Activated CD4-positive, alpha-beta T cell treated with anti-CD3 and anti-CD28 coated beads for 36 hours (primary cell): ENCODE measurements at regions not wholly inside any gene's neighbourhood (a gene's known extent, or its start where the extent isn't known, plus 50 kb on each side); places are given as distances from the start of the nearest gene placed in this dataset.
A peak's percentile ranks its signal among the peaks of the same experiment; 100 is the strongest.

Experiments
- ATAC-seq: fragments of 200-7000 bp; cut with Tn5 transposase; one replicate; pipeline ENCODE4 v1.10.0; 2021; ENCODE audit warnings: mild to moderate bottlenecking, moderate library complexity
- CTCF ChIA-PET: fragments of 350-600 bp; sonication (Branson Sonifier 250); formaldehyde crosslinking; loops from one replicate; lab custom pipeline; 2021; ENCODE audit warnings: antibody characterized with exemption; lab: Charles Lee
- POLR2A ChIA-PET: fragments of 350-600 bp; sonication (Branson Sonifier 250); formaldehyde crosslinking; loops from one replicate; lab custom pipeline; 2021; ENCODE audit warnings: antibody characterized with exemption, inconsistent platforms; lab: Charles Lee
- DNase-seq: peaks from one replicate; pipeline ENCODE4 v3.0.0-alpha.2; 2020
- H3K27ac Mint-ChIP-seq: one replicate; pipeline ENCODE4 v1.8.0; 2021; ENCODE audit warnings: mixed read lengths
- H3K27me3 Mint-ChIP-seq: one replicate; pipeline ENCODE4 v1.8.0; 2021; ENCODE audit warnings: mixed read lengths
- H3K36me3 Mint-ChIP-seq: one replicate; pipeline ENCODE4 v1.8.0; 2021; ENCODE audit warnings: low read depth, mixed read lengths
- H3K4me1 Mint-ChIP-seq: one replicate; pipeline ENCODE4 v1.8.0; 2021; ENCODE audit warnings: mixed read lengths
- H3K4me3 Mint-ChIP-seq: one replicate; pipeline ENCODE4 v1.8.0; 2021; ENCODE audit warnings: mild to moderate bottlenecking, moderate library complexity, mixed read lengths
- H3K9me3 Mint-ChIP-seq: one replicate; pipeline ENCODE4 v1.8.0; 2021; ENCODE audit warnings: low read depth, mixed read lengths
- intact Hi-C, 2 experiments: fragments of 100-400 bp; cut with DNase I in 1 of 2; cut with micrococcal nuclease in 1 of 2; formaldehyde crosslinking; loops; one replicate each; pipeline versions ENCODE4 v1.14.2 to v1.15.1; 2022 to 2024; cut with DNase I, micrococcal nuclease

DNA sequence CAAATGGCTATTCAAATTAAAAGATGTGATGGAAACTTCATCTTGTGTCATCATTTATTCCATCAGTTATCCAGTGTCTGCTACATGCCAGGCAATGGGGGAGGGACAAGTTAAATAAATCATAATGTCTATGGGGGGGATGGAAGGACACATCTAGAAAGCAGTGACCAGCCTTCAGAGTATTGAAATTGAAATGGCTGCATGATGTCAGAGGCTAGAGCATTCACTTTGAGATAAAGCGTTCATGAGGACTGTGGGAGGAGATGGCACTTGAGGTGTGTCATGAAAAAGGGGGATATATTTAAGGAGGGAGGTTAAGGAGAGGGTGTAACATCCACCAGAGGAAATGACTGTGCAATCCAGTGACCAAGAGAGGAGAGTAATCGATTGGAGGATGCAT is 50.6 kb downstream of the SLIT2 start:
- Mint-ChIP-seq H3K27ac (no peak overlapping the region), H3K36me3 (no peaks in the 10 kb centered on the region), H3K27me3 (peaks cover 2% of the 10 kb centered on the region), H3K4me3 (no peak overlapping the region), H3K4me1 (no peaks in the 10 kb centered on the region), H3K9me3 (peaks cover 2% of the 10 kb centered on the region)
- no peak for DNase-seq
- ATAC-seq, result no peak
- intact Hi-C loops, result no loop called here
- POLR2A ChIA-PET, result no interaction called here
- CTCF ChIA-PET, result no interaction called here

DNA sequence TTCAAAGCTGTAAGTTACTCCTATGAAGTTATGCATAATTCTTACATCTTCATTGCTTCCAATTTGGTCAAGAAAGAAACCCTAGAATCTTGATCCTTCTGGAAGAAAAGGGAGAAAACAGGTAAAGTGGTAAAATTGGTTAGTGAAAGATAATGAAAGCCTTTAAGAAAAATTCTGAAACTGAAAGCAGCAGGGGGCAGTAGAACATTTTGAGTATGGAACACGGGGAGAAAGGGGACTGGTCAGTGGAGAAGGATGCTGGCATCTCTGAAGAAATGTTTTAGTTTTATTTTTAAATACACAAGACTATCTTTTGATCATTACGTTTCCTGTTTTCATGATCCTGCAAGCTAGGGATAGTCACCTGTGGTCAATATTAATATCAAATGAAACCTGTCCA is 54.3 kb downstream of the SLIT2 start:
- CTCF ChIA-PET, result no interaction called here
- POLR2A ChIA-PET, result no interaction called here
- H3K27me3 Mint-ChIP-seq, result peaks cover 2% of the 10 kb centered on the region
- ATAC-seq, result no peak
- H3K36me3 Mint-ChIP-seq, result no peaks in the 10 kb centered on the region
- H3K27ac Mint-ChIP-seq, result no peak overlapping the region
- no peaks in the 10 kb centered on the region for H3K4me1 Mint-ChIP-seq
- intact Hi-C loops, result no loop called here
- H3K9me3 Mint-ChIP-seq, result peaks cover 2% of the 10 kb centered on the region
- DNase-seq, result no peak
- H3K4me3 Mint-ChIP-seq, result no peak overlapping the region

DNA sequence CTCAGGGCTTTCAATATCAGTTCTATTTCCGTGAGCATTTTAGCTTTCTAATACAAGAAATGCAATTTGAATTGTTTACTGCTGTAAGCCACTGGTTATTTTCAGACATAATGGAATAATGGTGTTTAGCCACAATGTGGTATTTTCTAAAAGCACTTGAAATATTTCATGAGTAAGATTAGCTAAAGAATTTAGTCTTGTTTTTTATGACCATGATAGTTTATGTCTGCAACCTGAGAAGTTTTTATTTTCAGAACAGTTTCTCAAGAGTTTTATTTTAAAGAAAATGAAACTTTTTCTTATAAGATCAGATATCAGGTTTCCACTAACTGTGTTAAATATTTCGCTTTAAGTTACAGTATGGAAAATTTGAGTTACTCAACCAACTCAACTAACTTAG is 60.2 kb downstream of the SLIT2 start:
- Mint-ChIP-seq H3K4me3 (no peak overlapping the region), H3K36me3 (no peaks in the 10 kb centered on the region), H3K9me3 (peaks cover 1% of the 10 kb centered on the region), H3K4me1 (no peaks in the 10 kb centered on the region), H3K27ac (no peak overlapping the region), H3K27me3 (no peaks in the 10 kb centered on the region)
- ChIA-PET POLR2A (no interaction called here), CTCF (no interaction called here)
- intact Hi-C loops, result no loop called here
- DNase-seq (no peak), ATAC-seq (no peak)

DNA sequence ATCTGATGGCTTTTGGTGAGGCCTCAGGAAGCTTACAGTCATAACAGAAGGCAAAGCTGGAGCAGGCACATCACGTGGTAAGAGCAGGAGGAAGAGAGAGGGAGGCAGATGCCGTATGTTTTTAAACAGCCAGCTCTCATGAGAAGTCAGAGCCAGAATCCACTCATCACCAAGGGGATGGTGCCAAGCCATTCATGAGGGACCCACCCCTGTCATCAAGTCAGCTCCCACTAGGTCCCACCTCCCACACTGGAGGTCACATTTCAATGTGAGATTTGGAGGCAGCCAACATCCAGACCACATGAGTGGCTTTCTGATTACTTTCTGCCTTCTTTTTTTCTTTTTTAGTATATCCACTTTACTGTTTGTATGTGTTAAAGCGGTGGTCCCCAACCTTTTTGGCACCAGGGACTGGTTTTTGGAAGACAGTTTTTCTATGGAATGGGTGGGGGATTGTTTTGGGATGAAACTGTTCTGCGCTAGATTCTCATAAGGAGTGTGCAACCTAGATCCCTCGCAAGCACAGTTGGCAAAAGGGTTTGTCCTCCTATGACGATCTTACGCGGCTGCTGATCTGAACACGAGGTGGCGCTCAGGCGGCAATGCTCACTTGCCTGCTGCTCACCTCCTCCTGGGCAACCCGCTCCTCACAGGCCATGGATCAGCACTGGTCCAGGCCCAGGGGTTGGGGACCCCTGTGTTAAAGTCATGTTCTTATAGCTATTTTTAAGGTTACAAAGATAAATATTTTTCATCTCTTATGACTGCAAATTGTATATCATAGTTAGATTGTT is 61.7 kb downstream of the SLIT2 start:
- POLR2A ChIA-PET, result no interaction called here
- intact Hi-C loops, result no loop called here
- peak; percentile 48 for DNase-seq

DNA sequence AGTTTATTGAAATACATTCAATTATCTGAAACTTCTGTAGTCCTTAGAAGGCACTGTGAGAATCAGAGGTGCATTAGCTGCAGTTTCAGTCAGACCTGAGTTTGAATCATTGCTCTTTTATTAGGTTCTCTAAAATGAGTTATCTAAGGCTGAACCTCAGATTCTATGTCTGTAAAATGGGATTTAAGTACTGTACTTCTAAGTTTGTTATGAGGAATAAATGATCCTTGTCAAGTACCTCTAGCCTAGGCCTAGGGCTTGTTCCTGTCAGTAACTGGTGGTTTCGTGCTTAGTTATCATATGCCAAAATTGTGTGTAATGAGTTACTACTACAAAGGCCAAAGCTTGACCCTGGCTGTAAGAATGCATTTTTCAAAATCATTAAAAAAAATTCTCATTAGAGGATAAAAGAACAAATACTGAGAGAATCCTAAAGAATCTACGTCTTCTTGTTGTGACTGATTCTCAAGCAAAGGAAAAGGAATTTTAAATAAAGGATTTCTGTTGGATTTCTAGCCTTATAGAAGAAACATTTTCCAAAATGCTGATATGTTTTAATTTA is 65.8 kb downstream of the SLIT2 start:
- ATAC-seq, result no peak
- Mint-ChIP-seq H3K9me3 (peaks cover 1% of the 10 kb centered on the region), H3K4me1 (no peaks in the 10 kb centered on the region), H3K36me3 (no peaks in the 10 kb centered on the region), H3K27me3 (no peaks in the 10 kb centered on the region), H3K4me3 (no peak overlapping the region), H3K27ac (no peak overlapping the region)
- intact Hi-C loops, result no loop called here
- ChIA-PET POLR2A (no interaction called here), CTCF (no interaction called here)
- no peak for DNase-seq

More for the DNA sequence above, 61.7 kb downstream of the SLIT2 start:
- no peak overlapping the region for H3K27ac Mint-ChIP-seq
- H3K9me3 Mint-ChIP-seq, result peaks cover 1% of the 10 kb centered on the region
- no peaks in the 10 kb centered on the region for H3K27me3 Mint-ChIP-seq
- no peak for ATAC-seq
- H3K36me3 Mint-ChIP-seq, result no peaks in the 10 kb centered on the region
- CTCF ChIA-PET, result interaction anchor here (1.4 kb wide), 1 partner anchor 371 kb away, joined by 3 read pairs; no protein-coding TSS in a partner anchor
- no peaks in the 10 kb centered on the region for H3K4me1 Mint-ChIP-seq
- H3K4me3 Mint-ChIP-seq, result no peak overlapping the region

DNA sequence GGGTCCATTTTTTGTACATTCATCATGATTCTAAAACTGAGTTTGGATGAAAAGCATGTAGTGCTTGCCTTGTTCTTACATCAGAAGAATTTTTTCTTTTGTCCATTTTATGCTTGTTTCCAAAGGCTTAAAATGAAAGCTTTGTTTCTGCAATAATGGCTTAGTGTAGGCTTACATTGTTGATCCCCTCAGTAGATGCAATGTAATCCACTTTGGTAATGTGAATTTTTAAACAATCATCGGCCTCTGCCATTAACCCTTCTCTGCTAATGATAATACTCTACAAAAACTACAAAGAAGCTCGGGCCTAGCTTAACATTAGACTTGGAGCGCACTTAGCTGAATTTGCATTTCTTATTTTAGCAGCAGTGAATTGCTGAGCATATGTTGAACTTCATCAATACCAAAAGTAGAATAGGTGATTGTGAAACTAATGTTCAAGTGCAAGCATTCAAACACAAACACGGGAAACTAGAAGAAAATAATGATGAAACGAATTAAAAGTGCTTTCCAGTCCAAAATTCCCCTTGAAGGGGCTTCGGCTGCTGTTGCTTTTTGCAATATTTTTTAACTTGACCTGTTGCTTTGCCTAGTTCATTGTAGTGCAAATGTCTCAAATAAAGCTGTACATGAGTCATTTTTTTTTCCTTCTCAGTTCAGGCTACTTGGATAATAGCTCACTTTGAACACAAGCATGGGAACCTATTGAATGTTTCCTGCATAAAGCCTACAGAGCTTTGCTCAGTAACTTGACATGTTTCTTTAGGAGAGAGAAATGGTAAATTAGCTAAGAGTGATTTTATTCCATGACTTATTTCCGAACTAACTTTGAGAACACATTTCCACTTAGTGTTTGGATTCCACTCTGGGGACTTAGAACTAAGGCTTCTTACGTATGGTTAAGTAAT is 66.5 kb downstream of the SLIT2 start:
- Mint-ChIP-seq H3K27ac (no peak overlapping the region), H3K4me1 (no peaks in the 10 kb centered on the region), H3K27me3 (no peaks in the 10 kb centered on the region), H3K9me3 (no peaks in the 10 kb centered on the region), H3K36me3 (no peaks in the 10 kb centered on the region), H3K4me3 (no peak overlapping the region)
- CTCF ChIA-PET, result no interaction called here
- POLR2A ChIA-PET, result no interaction called here
- ATAC-seq (no peak), DNase-seq (no peak)
- intact Hi-C loops, result no loop called here

DNA sequence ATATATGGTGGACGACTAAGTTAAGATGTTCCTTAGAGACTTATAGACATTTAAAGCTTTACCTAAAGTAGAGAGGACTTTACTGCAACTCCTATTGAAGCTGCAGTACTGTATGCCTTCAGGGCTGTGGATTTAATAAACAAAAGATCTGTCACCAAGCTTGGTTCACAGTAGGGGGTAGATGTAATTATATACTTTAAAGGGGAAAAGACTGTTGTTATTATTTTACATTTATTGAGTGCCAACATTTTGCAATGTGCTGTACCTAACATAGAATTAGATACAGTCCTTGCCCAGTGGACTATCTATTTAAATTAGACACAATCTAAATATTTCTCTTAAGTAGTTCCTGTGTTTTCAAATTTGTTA is 67.2 kb downstream of the SLIT2 start:
- H3K4me1 Mint-ChIP-seq, result no peaks in the 10 kb centered on the region
- H3K4me3 Mint-ChIP-seq, result no peak overlapping the region
- H3K36me3 Mint-ChIP-seq, result no peaks in the 10 kb centered on the region
- H3K27me3 Mint-ChIP-seq, result no peaks in the 10 kb centered on the region
- ATAC-seq, result no peak
- ChIA-PET POLR2A (no interaction called here), CTCF (no interaction called here)
- H3K9me3 Mint-ChIP-seq, result no peaks in the 10 kb centered on the region
- intact Hi-C loops, result no loop called here
- no peak overlapping the region for H3K27ac Mint-ChIP-seq
- no peak for DNase-seq

DNA sequence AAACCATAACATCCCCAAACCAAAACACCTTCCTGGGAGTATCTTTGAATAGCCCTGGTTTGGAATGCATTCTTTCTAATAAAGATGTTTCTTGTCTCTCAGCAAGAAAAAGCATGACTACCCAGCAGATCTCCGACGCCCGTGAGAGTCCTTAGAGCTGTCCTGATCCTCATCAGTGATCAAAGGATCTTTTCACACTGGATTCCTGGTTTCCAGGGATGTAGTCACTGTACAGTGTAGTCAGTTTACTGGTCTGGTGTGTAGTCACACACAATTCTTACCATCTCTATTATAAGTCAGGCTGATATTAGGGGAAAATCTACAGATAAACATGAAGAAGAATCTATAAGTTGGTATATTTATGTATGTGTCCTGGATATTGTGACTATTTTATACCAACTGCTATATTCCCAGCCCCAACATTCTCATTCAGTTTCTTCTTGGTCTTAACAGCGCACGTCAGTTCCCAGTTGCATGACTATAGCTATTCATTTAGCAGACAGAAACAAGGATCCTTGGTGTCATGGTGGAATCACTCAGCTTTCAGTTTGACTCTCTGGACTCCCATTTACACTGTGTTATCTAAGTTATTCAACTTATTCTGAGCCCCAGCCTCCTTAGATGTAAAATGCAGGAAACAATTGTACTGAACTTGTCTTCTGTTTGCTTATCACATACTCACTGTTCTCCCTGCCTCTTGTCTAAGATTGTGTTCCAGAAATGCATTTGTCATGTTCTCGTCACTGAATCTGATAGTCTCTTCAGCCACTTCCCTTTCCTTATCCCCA is 68.3 kb downstream of the SLIT2 start:
- no peaks in the 10 kb centered on the region for H3K4me1 Mint-ChIP-seq
- no peak for DNase-seq
- H3K9me3 Mint-ChIP-seq, result no peaks in the 10 kb centered on the region
- no peak overlapping the region for H3K27ac Mint-ChIP-seq
- no peak for ATAC-seq
- CTCF ChIA-PET, result no interaction called here
- POLR2A ChIA-PET, result no interaction called here
- H3K4me3 Mint-ChIP-seq, result no peak overlapping the region
- no peaks in the 10 kb centered on the region for H3K27me3 Mint-ChIP-seq
- intact Hi-C loops, result no loop called here
- H3K36me3 Mint-ChIP-seq, result no peaks in the 10 kb centered on the region

DNA sequence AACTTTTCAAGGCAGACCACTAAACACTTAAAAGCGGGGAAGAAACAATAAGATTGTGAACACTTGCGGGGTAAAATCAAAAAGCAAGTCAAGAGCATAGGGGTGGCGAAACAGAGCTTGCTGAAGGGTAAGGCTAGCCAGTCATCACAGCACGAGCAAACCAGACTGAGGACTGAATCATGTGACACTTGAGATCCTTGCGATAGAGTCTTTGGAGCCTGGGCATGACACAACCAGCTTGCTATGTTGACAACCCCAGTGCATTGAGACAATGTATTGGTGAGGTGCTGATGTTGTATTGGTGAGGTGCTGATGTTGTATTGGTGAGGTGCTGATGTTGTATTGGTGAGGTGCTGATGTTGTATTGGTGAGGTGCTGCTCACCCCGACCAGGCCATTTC is 72.3 kb downstream of the SLIT2 start:
- DNase-seq (no peak), ATAC-seq (no peak)
- H3K9me3 Mint-ChIP-seq, result no peaks in the 10 kb centered on the region
- ChIA-PET CTCF (no interaction called here), POLR2A (no interaction called here)
- no peaks in the 10 kb centered on the region for H3K4me1 Mint-ChIP-seq
- no peak overlapping the region for H3K27ac Mint-ChIP-seq
- no peaks in the 10 kb centered on the region for H3K36me3 Mint-ChIP-seq
- H3K4me3 Mint-ChIP-seq, result no peak overlapping the region
- peaks cover 2% of the 10 kb centered on the region for H3K27me3 Mint-ChIP-seq
- intact Hi-C loops, result no loop called here

DNA sequence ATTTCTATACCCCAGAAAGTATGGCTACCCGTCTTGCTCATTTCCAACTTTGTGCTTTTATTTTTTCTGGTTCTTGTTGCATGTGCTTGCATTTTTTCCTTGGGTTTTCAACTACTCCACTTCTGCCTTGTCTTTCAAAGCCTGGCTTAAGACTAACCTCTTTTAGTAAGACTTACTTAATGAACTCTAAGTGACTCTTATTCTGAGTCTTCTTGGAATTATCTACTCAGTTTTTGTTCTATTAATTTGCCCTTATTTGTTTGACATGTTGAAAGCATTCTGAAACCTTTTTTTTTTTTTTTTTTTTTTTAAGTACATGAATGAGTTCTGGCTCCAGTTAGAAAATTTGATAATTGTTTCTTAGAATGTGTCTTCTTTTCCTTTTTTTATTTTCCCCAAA is 74.8 kb downstream of the SLIT2 start:
- H3K27me3 Mint-ChIP-seq, result peaks cover 2% of the 10 kb centered on the region
- ATAC-seq (no peak), DNase-seq (no peak)
- H3K9me3 Mint-ChIP-seq, result no peaks in the 10 kb centered on the region
- ChIA-PET CTCF (no interaction called here), POLR2A (no interaction called here)
- no peak overlapping the region for H3K4me3 Mint-ChIP-seq
- H3K36me3 Mint-ChIP-seq, result no peaks in the 10 kb centered on the region
- no peak overlapping the region for H3K27ac Mint-ChIP-seq
- intact Hi-C loops, result no loop called here
- no peaks in the 10 kb centered on the region for H3K4me1 Mint-ChIP-seq

DNA sequence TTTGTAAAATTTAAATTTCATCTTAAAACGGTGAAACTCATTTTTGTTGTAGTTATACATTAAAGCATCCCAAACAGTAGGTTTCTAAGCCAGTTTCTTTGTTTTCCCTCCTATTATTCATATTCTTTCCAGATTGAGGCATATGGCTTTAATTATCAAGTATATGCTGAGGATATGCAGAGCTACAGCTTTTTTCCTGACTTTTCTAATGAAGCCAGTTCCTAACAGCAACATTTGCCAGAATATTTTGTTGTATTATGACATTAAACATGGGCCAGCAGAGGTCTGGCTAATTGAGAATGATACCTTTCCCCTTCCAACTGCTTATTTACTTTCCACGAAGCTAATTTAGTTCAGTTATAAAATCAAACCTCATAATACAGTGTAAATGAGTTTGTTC is 75.3 kb downstream of the SLIT2 start:
- intact Hi-C loops, result no loop called here
- POLR2A ChIA-PET, result no interaction called here
- H3K4me3 Mint-ChIP-seq, result no peak overlapping the region
- H3K36me3 Mint-ChIP-seq, result no peaks in the 10 kb centered on the region
- H3K27ac Mint-ChIP-seq, result no peak overlapping the region
- H3K9me3 Mint-ChIP-seq, result no peaks in the 10 kb centered on the region
- peaks cover 3% of the 10 kb centered on the region for H3K27me3 Mint-ChIP-seq
- DNase-seq (no peak), ATAC-seq (no peak)
- no peaks in the 10 kb centered on the region for H3K4me1 Mint-ChIP-seq
- CTCF ChIA-PET, result no interaction called here
